Stimulated activated CD4-positive, alpha-beta T cell treated with anti-CD3 and anti-CD28 coated beads, Interleukin-15, amount 100 ng/mL, for 24 hours (primary cell): ENCODE measurements at regions not wholly inside any gene's neighbourhood (a gene's known extent, or its start where the extent isn't known, plus 50 kb on each side); places are given as distances from the start of the nearest gene placed in this dataset.
"Not testable (repeated sequence)": the region's sequence is repeated elsewhere in the genome, so short reads cannot be mapped to it uniquely, and the experiment has no call there.

ENCODE experiments used
- DNase-seq: peaks from one replicate; pipeline ENCODE4 v3.0.0-alpha.2; 2020

- no peak for DNase-seq
Observed at GRCh38 chr2:184272056-184272455, 326.3 kb upstream of the ZNF804A start.

GRCh38 chr2:184294831-184295230, 303.5 kb upstream of the ZNF804A start:
- DNase-seq: no peak

GRCh38 chr2:184297085-184297484, 301.2 kb upstream of the ZNF804A start:
- DNase-seq: no peak

- DNase-seq: no peak
Observed at GRCh38 chr2:184302506-184302905, 295.8 kb upstream of the ZNF804A start.

DNA sequence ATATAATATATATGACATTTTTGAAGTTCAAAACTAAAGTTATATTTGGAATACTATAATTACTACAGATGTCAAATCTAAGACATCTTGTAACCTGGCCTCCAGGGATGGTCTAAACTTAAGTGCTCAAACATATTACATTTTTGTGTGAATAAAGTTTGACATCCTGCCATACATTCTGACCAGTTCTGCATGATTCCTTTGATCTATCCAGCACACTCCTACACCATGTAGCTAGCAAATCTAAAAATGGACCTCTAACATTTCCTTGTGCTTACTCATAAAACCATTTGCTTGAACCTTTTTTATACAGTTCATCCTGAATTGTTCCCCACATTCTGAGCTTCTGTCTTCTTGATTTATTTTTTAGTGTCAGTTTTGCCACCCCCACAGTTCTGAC, 294.3 kb upstream of the ZNF804A start:
- no peak for DNase-seq

GRCh38 chr2:184305105-184305504, 293.2 kb upstream of the ZNF804A start:
- DNase-seq: no peak

- DNase-seq: no peak
Observed at GRCh38 chr2:184308706-184309105, 289.6 kb upstream of the ZNF804A start.

GRCh38 chr2:184312970-184313369, 285.4 kb upstream of the ZNF804A start:
- no peak for DNase-seq

DNA sequence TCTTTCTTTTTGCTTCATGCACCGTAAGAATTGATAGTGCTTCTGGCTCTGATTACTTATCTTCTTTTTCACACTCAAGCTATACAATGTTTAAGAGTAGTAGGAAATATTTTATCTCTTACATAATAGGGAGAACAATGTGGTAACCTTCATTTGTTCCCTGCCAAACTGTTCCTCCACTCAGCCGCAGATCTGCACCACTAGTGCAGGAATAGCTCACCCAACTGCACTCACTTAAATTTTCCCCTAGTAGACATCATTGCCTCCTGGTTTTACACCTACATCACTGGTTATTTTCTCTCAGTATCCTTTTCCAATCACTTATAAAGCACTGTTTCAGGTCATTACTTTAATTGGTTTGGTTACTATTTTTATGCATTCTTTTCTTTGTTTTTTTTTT, 283.5 kb upstream of the ZNF804A start:
- DNase-seq: no peak

GRCh38 chr2:184316921-184317320, 281.4 kb upstream of the ZNF804A start:
- DNase-seq: no peak

DNA sequence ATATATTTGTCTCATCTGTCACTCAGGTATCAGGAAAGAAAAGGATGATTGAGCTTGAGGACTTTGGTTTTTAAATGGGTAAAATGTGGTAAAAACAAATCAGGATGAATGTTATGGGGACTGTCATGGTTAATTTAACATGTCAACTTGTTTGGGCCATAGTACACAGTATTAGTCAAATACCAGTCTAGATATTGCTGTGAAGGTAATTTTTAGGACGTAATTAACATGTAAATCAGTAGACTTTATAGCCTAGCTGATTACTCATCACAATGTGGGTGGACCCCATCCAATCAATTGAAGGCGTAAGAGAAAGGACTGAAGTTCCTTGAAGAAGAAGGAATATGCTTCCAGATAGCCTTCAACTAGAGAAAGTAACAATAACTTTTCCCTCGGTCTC, 275.7 kb upstream of the ZNF804A start:
- DNase-seq: no peak

GRCh38 chr2:184326066-184326465, 272.3 kb upstream of the ZNF804A start:
- no peak for DNase-seq

DNA sequence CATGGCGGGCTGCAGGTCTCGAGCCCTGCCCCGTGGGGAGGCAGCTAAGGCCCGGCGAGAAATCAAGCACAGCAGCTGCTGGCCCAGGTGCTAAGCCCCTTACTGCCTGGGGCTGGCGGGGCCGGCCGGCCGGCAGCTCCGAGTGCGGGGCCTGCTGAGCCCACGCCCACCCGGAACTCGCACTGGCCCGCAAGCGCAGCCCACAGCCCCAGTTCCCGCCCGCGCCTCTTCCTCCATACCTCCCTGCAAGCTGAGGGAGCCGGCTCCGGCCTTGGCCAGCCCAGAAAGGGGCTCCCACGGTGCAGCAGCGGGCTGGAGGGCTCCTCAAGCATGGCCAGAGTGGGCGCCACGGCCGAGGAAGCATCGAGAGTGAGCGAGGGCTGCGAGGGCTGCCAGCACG, 270.5 kb upstream of the ZNF804A start:
- not testable (repeated sequence) for DNase-seq

GRCh38 chr2:184330561-184330960, 267.8 kb upstream of the ZNF804A start:
- DNase-seq: not testable (repeated sequence)

- no peak for DNase-seq
Observed at GRCh38 chr2:184336688-184337087, 261.6 kb upstream of the ZNF804A start.

DNA sequence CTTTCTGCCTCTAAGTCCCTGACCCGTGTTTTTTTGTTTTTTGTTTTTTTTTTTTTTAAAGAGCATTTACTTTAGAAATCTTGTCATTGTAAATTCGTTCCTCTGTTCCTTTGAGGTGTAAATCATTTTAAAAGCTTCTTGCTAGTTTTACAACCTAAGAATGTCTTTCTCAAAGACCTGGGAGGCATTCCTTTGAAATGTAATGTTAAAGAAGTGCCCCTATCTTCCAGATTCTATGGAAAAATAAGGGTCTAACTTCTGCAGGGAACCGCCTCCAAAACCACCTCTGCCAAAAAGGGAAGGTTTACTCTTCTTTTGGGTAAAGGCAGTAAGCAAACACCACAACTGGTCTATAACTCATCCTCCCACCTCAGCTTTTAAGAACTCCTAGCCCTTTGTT, 259.6 kb upstream of the ZNF804A start:
- no peak for DNase-seq

GRCh38 chr2:184339966-184340365, 258.4 kb upstream of the ZNF804A start:
- no peak for DNase-seq

- no peak for DNase-seq
Observed at GRCh38 chr2:184346338-184346862, 251.9 kb upstream of the ZNF804A start.

DNA sequence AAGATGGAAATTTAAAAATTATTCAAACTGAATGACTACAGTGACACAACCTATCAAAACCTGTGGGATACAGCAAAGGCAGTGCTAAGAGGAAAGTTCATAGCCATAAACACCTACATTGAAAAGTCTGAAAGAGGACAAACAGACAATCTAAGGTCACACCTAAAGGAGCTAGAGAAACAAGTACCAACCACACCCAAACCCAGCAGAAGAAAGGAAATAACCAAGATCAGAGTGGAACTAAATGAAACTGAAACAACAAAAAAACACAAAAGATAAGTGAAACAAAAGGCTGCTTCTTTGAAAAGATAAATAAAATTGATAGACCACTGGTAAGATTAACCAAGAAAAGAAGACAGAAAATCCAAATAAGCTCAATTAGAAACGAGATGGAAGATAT, 247.2 kb upstream of the ZNF804A start:
- DNase-seq: no peak

- no peak for DNase-seq
Observed at GRCh38 chr2:184357033-184357432, 241.3 kb upstream of the ZNF804A start.

DNA sequence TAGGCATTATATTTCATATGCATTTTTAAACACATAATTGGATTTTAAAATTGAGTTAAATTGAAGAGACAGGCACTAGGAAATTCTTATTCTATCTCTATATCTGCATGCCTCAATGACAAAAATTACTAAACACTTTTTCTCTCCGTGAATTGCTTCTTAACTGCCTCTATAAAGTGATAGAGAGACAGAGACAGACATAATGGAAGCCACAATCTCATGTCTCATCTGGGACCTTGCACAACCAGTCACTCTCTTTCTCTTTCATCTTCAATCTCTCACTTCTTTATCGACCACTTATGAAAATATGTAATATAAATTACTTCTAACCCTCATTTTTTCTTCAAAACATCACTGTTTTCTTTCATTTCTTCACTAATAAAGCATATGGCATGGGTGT, 238.9 kb upstream of the ZNF804A start:
- no peak for DNase-seq

- no peak for DNase-seq
Observed at GRCh38 chr2:184363213-184363612, 235.1 kb upstream of the ZNF804A start.

GRCh38 chr2:184367211-184367610, 231.1 kb upstream of the ZNF804A start:
- DNase-seq: no peak

DNA sequence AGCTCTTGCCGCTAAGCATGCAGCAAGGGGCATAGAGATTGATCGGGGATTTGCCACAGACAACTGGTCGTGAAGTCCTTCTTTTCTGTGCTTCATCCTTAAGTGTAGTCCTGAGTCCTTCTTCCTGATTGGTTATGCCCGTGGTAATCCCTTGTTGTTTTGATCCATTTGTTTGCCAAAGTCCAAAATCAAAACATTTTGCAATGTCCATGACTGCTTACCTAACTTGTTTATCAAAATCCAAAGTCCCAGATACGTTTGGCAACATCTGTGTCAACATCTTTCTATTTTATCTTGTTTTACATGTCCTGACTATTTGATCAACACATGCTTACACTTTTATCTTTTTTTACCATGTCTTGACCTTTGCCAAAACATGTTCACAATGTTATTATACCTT, 229.0 kb upstream of the ZNF804A start:
- no peak for DNase-seq

DNA sequence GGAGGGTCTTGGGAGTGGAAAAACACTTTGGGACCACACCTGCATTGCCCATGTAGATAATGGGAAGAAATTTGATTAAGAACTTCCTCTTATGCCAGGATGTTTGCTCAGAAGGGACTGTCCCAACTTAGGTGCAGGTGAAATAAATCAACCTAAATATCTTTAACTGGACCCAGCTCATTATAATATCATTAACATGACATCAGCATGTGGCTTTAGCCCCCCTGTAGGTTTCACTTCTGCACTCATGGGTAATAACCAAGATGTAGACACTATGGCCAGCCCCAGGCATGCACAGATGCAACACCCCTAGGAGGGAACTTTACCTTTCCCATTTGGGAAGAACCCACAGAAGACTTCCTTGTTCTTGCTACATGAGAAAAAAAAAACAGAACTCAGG, 227.4 kb upstream of the ZNF804A start:
- no peak for DNase-seq

DNA sequence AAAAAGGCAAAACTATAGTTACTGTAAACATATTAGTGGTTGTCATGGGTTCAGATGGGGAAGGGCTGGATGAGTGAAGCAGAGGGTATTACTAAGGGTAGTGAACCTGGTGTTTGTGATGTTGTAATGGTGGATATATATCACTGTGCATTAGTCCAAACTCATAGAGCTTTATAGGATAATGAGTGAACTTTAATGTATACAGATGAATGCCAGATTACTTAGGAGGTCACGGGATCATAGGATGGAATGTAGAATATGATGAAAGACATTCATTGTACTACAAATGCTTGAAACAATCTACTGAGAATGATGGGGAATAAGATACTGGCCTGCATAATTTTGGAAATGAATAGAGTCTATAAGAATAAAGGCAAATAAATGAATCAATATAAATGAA, 226.7 kb upstream of the ZNF804A start:
- no peak for DNase-seq
